Neural progenitor cell (in vitro differentiated cells): ENCODE measurements at regions not wholly inside any gene's neighbourhood (a gene's known extent, or its start where the extent isn't known, plus 50 kb on each side); places are given as distances from the start of the nearest gene placed in this dataset.

Source experiments
- DNase-seq: peaks from one replicate; pipeline ENCODE4 v3.0.0-alpha.2; 2016; ENCODE audit warnings: low spot score
- H2AFZ ChIP-seq: fragments of 200-600 bp; sonication (generic); replicated peaks from 2 replicates; pipeline ENCODE4 v1.6.1; 2016; ENCODE audit warnings: antibody characterized with exemption
- H3F3A ChIP-seq: fragments of 200-600 bp; sonication (generic); 2 replicates; pipeline ENCODE4 v1.6.1; 2016; ENCODE audit warnings: antibody characterized with exemption, low read depth
- H3K27ac ChIP-seq: fragments of 200-600 bp; sonication (generic); 2 replicates; pipeline ENCODE4 v1.5.1; 2016; ENCODE audit warnings: mild to moderate bottlenecking
- H3K27me3 ChIP-seq: fragments of 200-600 bp; sonication (generic); 2 replicates; pipeline ENCODE4 v1.6.1; 2016; ENCODE audit warnings: mild to moderate bottlenecking, moderate library complexity
- H3K36me3 ChIP-seq: fragments of 200-600 bp; sonication (generic); 2 replicates; pipeline ENCODE4 v1.5.1; 2016
- H3K4me1 ChIP-seq: fragments of 200-600 bp; sonication (generic); 2 replicates; pipeline ENCODE4 v1.6.1; 2016; ENCODE audit warnings: mixed run types
- H3K4me2 ChIP-seq: fragments of 200-600 bp; sonication (generic); 2 replicates; pipeline ENCODE4 v1.6.1; 2016
- H3K4me3 ChIP-seq: fragments of 200-600 bp; sonication (generic); 2 replicates; pipeline ENCODE4 v1.5.1; 2016
- H3K79me2 ChIP-seq: fragments of 200-600 bp; sonication (generic); 2 replicates; pipeline ENCODE4 v1.6.1; 2016; ENCODE audit warnings: low read depth
- H3K9ac ChIP-seq: fragments of 200-600 bp; sonication (generic); 2 replicates; pipeline ENCODE4 v1.6.1; 2016
- H3K9me3 ChIP-seq: fragments of 200-600 bp; sonication (generic); 2 replicates; pipeline ENCODE4 v1.5.1; 2016; ENCODE audit warnings: low read depth
- H4K20me1 ChIP-seq: fragments of 200-600 bp; sonication (generic); 2 replicates; pipeline ENCODE4 v1.6.1; 2016; ENCODE audit warnings: low read depth
- H3K27ac Mint-ChIP-seq: 3 replicates; pipeline ENCODE4 v1.8.0; 2021; ENCODE audit warnings: mixed read lengths
- H3K27me3 Mint-ChIP-seq: 2 replicates; pipeline ENCODE4 v1.8.0; 2022; ENCODE audit warnings: low read depth, mild to moderate bottlenecking, inconsistent platforms, moderate library complexity, mixed read lengths; ENCODE audit not compliant: insufficient read depth
- H3K36me3 Mint-ChIP-seq: 3 replicates; pipeline ENCODE4 v1.8.0; 2021; ENCODE audit warnings: mixed read lengths
- H3K4me1 Mint-ChIP-seq: 3 replicates; pipeline ENCODE4 v1.8.0; 2021; ENCODE audit warnings: mixed read lengths
- H3K4me3 Mint-ChIP-seq: 3 replicates; pipeline ENCODE4 v1.8.0; 2021; ENCODE audit warnings: mild to moderate bottlenecking, moderate library complexity, mixed read lengths
- H3K9me3 Mint-ChIP-seq: 3 replicates; pipeline ENCODE4 v1.8.0; 2020; ENCODE audit warnings: mixed read lengths
- CTCF ChIP-seq: fragments of 200-600 bp; sonication (generic); IDR thresholded peaks from 2 replicates; pipeline ENCODE4 v1.5.1; 2017; ENCODE audit warnings: antibody characterized with exemption, mild to moderate bottlenecking
- EZH2 ChIP-seq: fragments of 200-600 bp; sonication (generic); IDR thresholded peaks from 2 replicates; pipeline ENCODE4 v1.6.1; 2017; ENCODE audit warnings: antibody characterized with exemption, mild to moderate bottlenecking, moderate library complexity
- EZH2phosphoT487 ChIP-seq: fragments of 200-600 bp; sonication (generic); IDR thresholded peaks from 2 replicates; pipeline ENCODE4 v1.6.1; 2017; ENCODE audit warnings: antibody characterized with exemption

- no peaks in the 10 kb centered on the region for H3K79me2 ChIP-seq
- no peaks in the 10 kb centered on the region for H3F3A ChIP-seq
- no peaks in the 10 kb centered on the region for H3K36me3 ChIP-seq
- TF ChIP-seq EZH2phosphoT487 = no peak
- H3K27me3 ChIP-seq = no peaks in the 10 kb centered on the region
- H2AFZ ChIP-seq = no peak overlapping the region
- H4K20me1 ChIP-seq = no peaks in the 10 kb centered on the region
- Mint-ChIP-seq H3K27me3 (peaks cover 12% of the 10 kb centered on the region), H3K27ac (no peak overlapping the region), H3K4me1 (peaks cover 13% of the 10 kb centered on the region), H3K36me3 (no peaks in the 10 kb centered on the region), H3K9me3 (no peaks in the 10 kb centered on the region), H3K4me3 (no peak overlapping the region)
- H3K9me3 ChIP-seq = no peaks in the 10 kb centered on the region
- no peak overlapping the region for H3K4me3 ChIP-seq
- DNase-seq = no peak
- no peak overlapping the region for H3K27ac ChIP-seq
- H3K4me2 ChIP-seq = no peak overlapping the region
- no peak overlapping the region for H3K9ac ChIP-seq
- H3K4me1 ChIP-seq = no peaks in the 10 kb centered on the region
Measured at GRCh38 chr1:175878775-175879174, 135.4 kb upstream of the TNR start.

- no peak for DNase-seq
- H3K36me3 ChIP-seq = no peaks in the 10 kb centered on the region
- H3K79me2 ChIP-seq = no peaks in the 10 kb centered on the region
- H3K36me3 Mint-ChIP-seq = no peaks in the 10 kb centered on the region
- H3K4me3 ChIP-seq = no peak overlapping the region
- no peak overlapping the region for H2AFZ ChIP-seq
- no peaks in the 10 kb centered on the region for H3K27me3 ChIP-seq
- H3K4me3 Mint-ChIP-seq = no peak overlapping the region
- H3F3A ChIP-seq = no peaks in the 10 kb centered on the region
- no peaks in the 10 kb centered on the region for H3K9me3 ChIP-seq
- no peak overlapping the region for H3K27ac Mint-ChIP-seq
- H3K4me1 ChIP-seq = no peaks in the 10 kb centered on the region
- H3K9me3 Mint-ChIP-seq = no peaks in the 10 kb centered on the region
- H3K27ac ChIP-seq = no peak overlapping the region
- H4K20me1 ChIP-seq = no peaks in the 10 kb centered on the region
- H3K9ac ChIP-seq = no peak overlapping the region
- peaks cover 14% of the 10 kb centered on the region for H3K27me3 Mint-ChIP-seq
- no peak overlapping the region for H3K4me2 ChIP-seq
- H3K4me1 Mint-ChIP-seq = peaks cover 11% of the 10 kb centered on the region
- no peak for TF ChIP-seq EZH2phosphoT487
- TF ChIP-seq CTCF = no peak
- no peak for TF ChIP-seq EZH2
Measured at GRCh38 chr1:175877939-175878737, 134.7 kb upstream of the TNR start.

GRCh38 chr1:175875556-175875955 lies 132.2 kb upstream of the TNR start:
- H3K4me3 ChIP-seq = no peak overlapping the region
- no peaks in the 10 kb centered on the region for H3F3A ChIP-seq
- no peak overlapping the region for H3K27ac ChIP-seq
- Mint-ChIP-seq H3K27me3 (peaks cover 14% of the 10 kb centered on the region), H3K4me3 (no peak overlapping the region), H3K9me3 (no peaks in the 10 kb centered on the region), H3K27ac (peak overlapping the region; percentile 42), H3K36me3 (no peaks in the 10 kb centered on the region), H3K4me1 (no peaks in the 10 kb centered on the region)
- no peaks in the 10 kb centered on the region for H3K27me3 ChIP-seq
- TF ChIP-seq CTCF (no peak), EZH2 (no peak), EZH2phosphoT487 (no peak)
- no peaks in the 10 kb centered on the region for H3K79me2 ChIP-seq
- H3K4me2 ChIP-seq = no peak overlapping the region
- no peak overlapping the region for H2AFZ ChIP-seq
- no peaks in the 10 kb centered on the region for H3K36me3 ChIP-seq
- H3K9me3 ChIP-seq = no peaks in the 10 kb centered on the region
- no peaks in the 10 kb centered on the region for H3K4me1 ChIP-seq
- no peak for DNase-seq
- H4K20me1 ChIP-seq = no peaks in the 10 kb centered on the region
- no peak overlapping the region for H3K9ac ChIP-seq

- H3K4me3 ChIP-seq = no peak overlapping the region
- no peaks in the 10 kb centered on the region for H3K27me3 ChIP-seq
- H3K4me2 ChIP-seq = no peak overlapping the region
- H3K36me3 ChIP-seq = no peaks in the 10 kb centered on the region
- no peaks in the 10 kb centered on the region for H3K9me3 ChIP-seq
- H3K27ac ChIP-seq = no peak overlapping the region
- H3K79me2 ChIP-seq = no peaks in the 10 kb centered on the region
- no peaks in the 10 kb centered on the region for H3F3A ChIP-seq
- Mint-ChIP-seq H3K27ac (no peak overlapping the region), H3K9me3 (no peaks in the 10 kb centered on the region), H3K4me3 (no peak overlapping the region), H3K36me3 (no peaks in the 10 kb centered on the region), H3K27me3 (peaks cover 14% of the 10 kb centered on the region), H3K4me1 (no peaks in the 10 kb centered on the region)
- no peaks in the 10 kb centered on the region for H3K4me1 ChIP-seq
- H3K9ac ChIP-seq = no peak overlapping the region
- H2AFZ ChIP-seq = no peak overlapping the region
- no peaks in the 10 kb centered on the region for H4K20me1 ChIP-seq
- TF ChIP-seq EZH2phosphoT487 (no peak), EZH2 (no peak)
- DNase-seq = no peak
Measured at GRCh38 chr1:175874081-175874480, 130.7 kb upstream of the TNR start.
